Left ventricle myocardium inferior (tissue), 1 donor: ENCODE measurements at regions not wholly inside any gene's neighbourhood (a gene's known extent, or its start where the extent isn't known, plus 50 kb on each side); places are given as distances from the start of the nearest gene placed in this dataset.

Source experiments
- DNase-seq: peaks from one replicate; pipeline ENCODE4 v3.0.0-alpha.2; 2020
- H3K27ac ChIP-seq: fragments of 200-600 bp; replicated peaks from 2 replicates; pipeline ENCODE4 v1.8.0; 2021
- H3K27me3 ChIP-seq: fragments of 200-600 bp; 2 replicates; pipeline ENCODE4 v1.8.0; 2021; ENCODE audit warnings: low read depth
- H3K36me3 ChIP-seq: fragments of 200-600 bp; 2 replicates; pipeline ENCODE4 v1.8.0; 2021
- H3K4me1 ChIP-seq: fragments of 200-600 bp; 2 replicates; pipeline ENCODE4 v1.8.0; 2021
- H3K4me3 ChIP-seq: fragments of 200-600 bp; 2 replicates; pipeline ENCODE4 v1.8.0; 2021; ENCODE audit warnings: mild to moderate bottlenecking, moderate library complexity
- H3K9me3 ChIP-seq: fragments of 200-600 bp; replicated peaks from 2 replicates; pipeline ENCODE4 v1.8.0; 2021
- intact Hi-C: fragments of 100-400 bp; cut with micrococcal nuclease; formaldehyde crosslinking; loops from one replicate; pipeline ENCODE4 v1.11.0; 2022
- TF ChIP-seq, protein P1 (sequence below): fragments of 200-600 bp; IDR thresholded peaks from 2 replicates; pipeline ENCODE4 v1.8.0; 2021; ENCODE audit warnings: antibody characterized with exemption, mild to moderate bottlenecking, borderline replicate concordance
- donor health status: DM: no; HTN: yes; CAD: no; lungs with severe emphysema.

DNA sequence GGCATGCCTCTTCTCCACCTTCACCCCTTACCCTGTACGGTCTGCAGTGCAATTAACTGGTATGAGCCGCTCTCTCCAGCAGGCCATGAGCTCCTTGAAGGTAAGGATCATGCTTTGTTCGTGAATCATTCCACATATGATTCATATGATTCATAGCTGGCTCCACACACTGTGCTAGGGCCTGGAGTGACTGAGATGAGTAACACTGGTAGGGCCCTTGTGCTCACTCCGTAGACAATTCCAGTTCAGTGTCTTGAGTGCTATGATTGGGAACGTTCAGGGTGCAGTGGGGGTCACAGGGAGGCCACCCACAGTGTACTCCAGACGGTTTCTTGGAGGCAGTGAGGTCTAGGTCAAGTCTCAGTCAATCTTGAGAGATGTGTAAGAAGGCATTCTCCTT, 239.8 kb downstream of the LMX1A start:
- Histone ChIP-seq H3K36me3 (no peaks in the 10 kb centered on the region), H3K9me3 (no peaks in the 10 kb centered on the region), H3K4me3 (no peak overlapping the region), H3K27me3 (peaks cover 88% of the 10 kb centered on the region), H3K27ac (no peak overlapping the region), H3K4me1 (peaks cover 6% of the 10 kb centered on the region)
- TF ChIP-seq, protein P1, sequence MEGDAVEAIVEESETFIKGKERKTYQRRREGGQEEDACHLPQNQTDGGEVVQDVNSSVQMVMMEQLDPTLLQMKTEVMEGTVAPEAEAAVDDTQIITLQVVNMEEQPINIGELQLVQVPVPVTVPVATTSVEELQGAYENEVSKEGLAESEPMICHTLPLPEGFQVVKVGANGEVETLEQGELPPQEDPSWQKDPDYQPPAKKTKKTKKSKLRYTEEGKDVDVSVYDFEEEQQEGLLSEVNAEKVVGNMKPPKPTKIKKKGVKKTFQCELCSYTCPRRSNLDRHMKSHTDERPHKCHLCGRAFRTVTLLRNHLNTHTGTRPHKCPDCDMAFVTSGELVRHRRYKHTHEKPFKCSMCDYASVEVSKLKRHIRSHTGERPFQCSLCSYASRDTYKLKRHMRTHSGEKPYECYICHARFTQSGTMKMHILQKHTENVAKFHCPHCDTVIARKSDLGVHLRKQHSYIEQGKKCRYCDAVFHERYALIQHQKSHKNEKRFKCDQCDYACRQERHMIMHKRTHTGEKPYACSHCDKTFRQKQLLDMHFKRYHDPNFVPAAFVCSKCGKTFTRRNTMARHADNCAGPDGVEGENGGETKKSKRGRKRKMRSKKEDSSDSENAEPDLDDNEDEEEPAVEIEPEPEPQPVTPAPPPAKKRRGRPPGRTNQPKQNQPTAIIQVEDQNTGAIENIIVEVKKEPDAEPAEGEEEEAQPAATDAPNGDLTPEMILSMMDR = no peak
- intact Hi-C loops = no loop called here
- no peak for DNase-seq

DNA sequence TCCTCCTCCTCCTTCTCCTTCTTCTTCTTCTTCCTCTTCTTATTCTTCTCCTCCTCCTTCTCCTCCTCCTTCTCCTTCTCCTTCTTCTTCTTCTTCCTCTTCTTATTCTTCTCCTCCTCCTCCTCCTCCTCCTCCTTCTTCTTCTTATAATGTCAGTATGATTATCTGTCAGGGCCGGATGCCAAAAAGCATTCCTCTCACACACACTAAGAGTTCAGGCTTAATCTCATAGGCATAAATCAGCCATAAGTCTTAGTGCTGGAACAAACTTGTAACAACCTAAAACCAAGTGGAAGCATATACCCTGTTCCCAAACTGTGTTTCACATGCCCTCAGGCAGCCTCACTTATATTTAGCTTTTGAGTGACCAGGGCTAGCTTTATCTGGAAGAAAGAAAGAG, 240.3 kb downstream of the LMX1A start:
- no peak for DNase-seq
- H3K4me1 ChIP-seq = peaks cover 6% of the 10 kb centered on the region
- no peak overlapping the region for H3K27ac ChIP-seq
- intact Hi-C loops = no loop called here
- TF ChIP-seq, protein P1 = no peak
- peaks cover 88% of the 10 kb centered on the region for H3K27me3 ChIP-seq
- no peaks in the 10 kb centered on the region for H3K36me3 ChIP-seq
- H3K4me3 ChIP-seq = no peak overlapping the region
- no peaks in the 10 kb centered on the region for H3K9me3 ChIP-seq

DNA sequence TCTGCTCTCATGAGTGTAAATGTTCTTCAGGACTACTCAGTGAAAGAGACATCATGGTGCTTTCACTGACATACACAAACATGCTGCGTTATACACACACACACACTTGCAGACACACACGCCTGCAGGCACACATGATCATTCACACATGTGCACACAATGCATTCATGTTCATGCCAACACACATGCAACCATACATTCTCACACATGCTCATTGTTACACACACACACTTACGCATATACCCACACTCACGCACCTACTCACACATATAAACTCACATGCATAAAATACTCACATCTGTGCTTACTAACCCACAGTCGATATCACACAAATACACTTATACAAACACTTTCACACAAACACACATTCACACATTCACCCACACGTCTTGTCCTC, 241.6 kb downstream of the LMX1A start:
- Histone ChIP-seq H3K27ac (no peak overlapping the region), H3K4me3 (no peak overlapping the region), H3K27me3 (peaks cover 88% of the 10 kb centered on the region), H3K36me3 (no peaks in the 10 kb centered on the region), H3K9me3 (no peaks in the 10 kb centered on the region), H3K4me1 (peaks cover 6% of the 10 kb centered on the region)
- intact Hi-C loops = no loop called here
- DNase-seq = no peak
- TF ChIP-seq, protein P1 = no peak

DNA sequence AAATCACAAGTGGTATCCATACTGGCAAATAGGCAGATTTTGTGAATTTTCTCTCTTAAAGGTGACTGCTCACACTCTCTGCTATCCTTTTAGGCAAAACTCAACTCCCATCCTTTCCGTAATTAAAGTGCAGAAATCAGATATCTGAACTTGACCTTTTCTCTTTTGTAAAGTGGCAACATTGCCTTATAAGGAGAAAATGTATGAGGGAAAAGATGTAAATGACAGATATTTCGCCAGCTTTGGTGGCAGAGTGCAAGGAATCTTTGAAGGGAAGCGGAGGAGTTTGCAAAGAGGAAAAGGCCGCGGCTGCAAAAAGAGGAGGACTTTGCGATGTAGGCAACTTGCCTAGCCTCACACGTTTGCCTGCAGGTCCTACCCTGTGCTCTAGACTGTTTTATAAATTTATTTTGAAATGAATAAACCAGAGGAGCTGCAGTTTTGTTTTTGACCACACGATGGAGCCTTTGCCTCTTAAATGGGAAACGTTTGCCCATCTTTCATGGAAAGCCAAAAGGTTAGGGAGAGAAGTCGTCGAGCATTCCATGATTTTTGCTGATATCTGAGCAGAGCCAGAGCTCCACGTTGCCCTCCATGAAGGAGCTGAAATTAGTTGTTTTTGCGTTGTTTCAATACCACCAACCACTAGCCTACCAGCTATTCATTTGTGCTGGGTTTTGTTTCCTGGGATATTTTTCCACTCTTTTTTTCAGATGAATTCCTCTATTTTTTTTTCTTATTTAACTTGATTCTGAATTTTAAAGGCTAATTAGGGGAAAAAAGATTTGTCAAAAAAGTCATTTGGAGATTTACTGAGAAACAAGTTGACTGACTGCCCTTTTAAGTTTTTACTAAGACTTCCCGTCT, 242.3 kb downstream of the LMX1A start:
- Histone ChIP-seq H3K27ac (no peak overlapping the region), H3K4me1 (peaks cover 6% of the 10 kb centered on the region), H3K4me3 (no peak overlapping the region), H3K36me3 (no peaks in the 10 kb centered on the region), H3K27me3 (peaks cover 88% of the 10 kb centered on the region), H3K9me3 (no peaks in the 10 kb centered on the region)
- intact Hi-C loops = no loop called here
- TF ChIP-seq, protein P1 = peak; percentile 78
- DNase-seq = no peak

DNA sequence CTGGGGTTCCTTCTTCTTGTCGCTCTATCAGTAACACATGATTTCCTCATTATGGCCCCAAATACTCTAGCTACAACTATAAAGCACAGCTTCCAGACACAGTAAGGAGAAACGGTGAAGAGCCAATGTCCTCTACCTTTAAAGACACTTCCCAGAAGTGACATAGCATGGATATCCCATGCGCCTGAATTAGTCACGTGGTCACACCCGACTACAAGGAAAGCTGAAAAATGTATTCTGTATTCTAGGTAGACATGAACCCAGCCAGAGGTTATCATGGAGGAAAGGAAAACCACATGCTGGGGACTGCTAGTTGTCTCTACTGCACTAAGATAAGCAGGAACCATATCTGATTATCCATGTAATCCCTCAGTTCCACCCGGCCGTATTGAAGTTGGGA, 244.3 kb downstream of the LMX1A start:
- intact Hi-C loops = no loop called here
- H3K27me3 ChIP-seq = peaks cover 76% of the 10 kb centered on the region
- no peak overlapping the region for H3K4me3 ChIP-seq
- TF ChIP-seq, protein P1 = no peak
- no peak overlapping the region for H3K27ac ChIP-seq
- H3K4me1 ChIP-seq = peaks cover 2% of the 10 kb centered on the region
- no peaks in the 10 kb centered on the region for H3K9me3 ChIP-seq
- no peak for DNase-seq
- no peaks in the 10 kb centered on the region for H3K36me3 ChIP-seq
